ENCODE measurements at regions not wholly inside any gene's neighbourhood (a gene's known extent, or its start where the extent isn't known, plus 50 kb on each side); places are given as distances from the start of the nearest gene placed in this dataset.

- no peak overlapping the region for H3K27ac ChIP-seq
- TF ChIP-seq CTCF (conservative IDR thresholded peaks at IDR 0.05) (no peak), ZFX (IDR thresholded peaks at IDR 0.05) (no peak)
These were observed 84.8 kb upstream of the EGR2 start for GRCh38 chr10:62900829-62901571.

- H3K27ac ChIP-seq = no peak overlapping the region
- TF ChIP-seq ZFX (IDR thresholded peaks at IDR 0.05) (no peak), CTCF (conservative IDR thresholded peaks at IDR 0.05) (no peak)
These were observed 83.1 kb upstream of the EGR2 start for GRCh38 chr10:62899311-62899710.

- H3K27ac ChIP-seq = no peak overlapping the region
- TF ChIP-seq CTCF (conservative IDR thresholded peaks at IDR 0.05) (no peak), ZFX (IDR thresholded peaks at IDR 0.05) (no peak)
These were observed 78.9 kb upstream of the EGR2 start for GRCh38 chr10:62895063-62895462.

- H3K27ac ChIP-seq = no peak overlapping the region
- TF ChIP-seq CTCF (conservative IDR thresholded peaks at IDR 0.05) = no peak
These were observed 78.0 kb upstream of the EGR2 start for GRCh38 chr10:62894156-62894555.

GRCh38 chr10:62893036-62893435 is 76.9 kb upstream of the EGR2 start:
- no peak overlapping the region for H3K27ac ChIP-seq
- TF ChIP-seq CTCF (conservative IDR thresholded peaks at IDR 0.05) (no peak), ZFX (IDR thresholded peaks at IDR 0.05) (no peak)

GRCh38 chr10:62890395-62890794 is 74.2 kb upstream of the EGR2 start:
- no peak overlapping the region for H3K27ac ChIP-seq
- no peak for TF ChIP-seq ZFX (IDR thresholded peaks at IDR 0.05)
- no peak for TF ChIP-seq CTCF (conservative IDR thresholded peaks at IDR 0.05)

- TF ChIP-seq CTCF (conservative IDR thresholded peaks at IDR 0.05) (no peak), ZFX (IDR thresholded peaks at IDR 0.05) (no peak)
- H3K27ac ChIP-seq = no peak overlapping the region
These were observed 71.5 kb upstream of the EGR2 start for GRCh38 chr10:62887642-62888041.

Measured in C4-2B (cell line).